ENCODE measurements at regions not wholly inside any gene's neighbourhood (a gene's known extent, or its start where the extent isn't known, plus 50 kb on each side); places are given as distances from the start of the nearest gene placed in this dataset.
"Not testable (repeated sequence)": the region's sequence is repeated elsewhere in the genome, so short reads cannot be mapped to it uniquely, and the experiment has no call there.

DNA sequence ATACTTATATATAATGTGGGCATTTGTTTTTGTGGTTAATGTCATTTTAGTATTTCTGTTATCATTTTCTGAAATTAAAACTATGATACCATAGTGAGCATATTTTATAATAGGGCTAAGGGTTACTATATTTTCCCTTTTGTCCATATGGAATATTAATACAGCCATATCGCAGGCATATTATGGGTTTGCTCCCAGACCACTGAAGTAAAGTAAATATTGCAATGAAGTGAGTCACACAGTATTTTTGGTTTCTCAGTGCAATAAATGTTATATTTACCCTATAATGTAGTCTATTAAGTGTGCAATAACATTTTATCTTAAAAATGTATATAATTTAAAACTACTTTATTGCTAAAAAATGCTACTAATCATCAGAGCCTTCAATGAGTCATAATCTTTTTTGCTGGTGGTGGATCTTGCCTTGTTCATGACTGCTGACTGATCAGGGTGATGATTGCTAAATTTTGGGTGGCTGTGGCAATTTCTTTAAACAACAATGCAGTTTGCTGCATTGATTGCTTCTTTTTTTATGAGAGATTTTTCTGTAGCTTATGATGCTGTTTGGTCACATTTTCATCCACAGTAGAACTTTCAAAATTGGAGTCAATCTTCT lies 1044.5 kb upstream of the NOVA1 start:
- DNase-seq = no peak

DNA sequence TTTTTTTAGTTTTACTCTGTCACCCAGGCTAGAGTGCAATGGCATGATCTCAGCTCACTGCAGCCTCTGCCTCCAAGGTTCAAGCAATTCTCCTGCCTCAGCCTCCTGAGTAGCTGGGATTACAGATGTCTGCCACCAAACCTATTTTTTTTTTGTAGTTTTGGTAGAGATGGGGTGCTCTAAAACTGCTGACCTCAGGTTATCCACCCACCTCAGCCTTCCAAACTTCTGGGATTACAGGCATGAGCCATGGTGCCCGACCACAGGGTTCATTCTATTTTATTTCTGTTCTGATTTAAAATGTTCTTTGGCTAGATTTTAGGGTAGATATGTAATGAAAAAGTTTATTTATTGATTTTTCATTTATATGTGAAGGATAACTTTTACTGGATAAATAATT lies 1062.8 kb upstream of the NOVA1 start:
- DNase-seq = no peak

DNA sequence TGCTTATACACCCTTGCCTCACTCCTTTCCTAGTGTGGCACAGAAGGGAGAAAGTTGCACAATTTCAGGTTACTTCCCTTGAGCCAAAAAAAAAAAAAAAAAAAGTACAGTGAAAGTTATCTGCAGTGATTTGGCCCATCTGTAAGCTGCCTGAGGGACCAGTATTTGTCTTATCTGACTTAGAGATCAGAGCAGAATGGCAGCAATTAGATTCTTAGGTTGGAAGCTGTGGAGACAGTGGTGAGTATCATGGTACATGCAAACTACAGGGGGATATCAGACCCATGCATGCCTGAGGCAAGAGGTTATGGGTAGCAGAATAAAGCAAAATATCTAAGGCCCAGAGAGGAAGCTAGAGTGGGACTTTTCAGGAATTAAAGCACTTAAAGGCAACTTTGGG lies 1070.7 kb upstream of the NOVA1 start:
- DNase-seq = no peak

DNA sequence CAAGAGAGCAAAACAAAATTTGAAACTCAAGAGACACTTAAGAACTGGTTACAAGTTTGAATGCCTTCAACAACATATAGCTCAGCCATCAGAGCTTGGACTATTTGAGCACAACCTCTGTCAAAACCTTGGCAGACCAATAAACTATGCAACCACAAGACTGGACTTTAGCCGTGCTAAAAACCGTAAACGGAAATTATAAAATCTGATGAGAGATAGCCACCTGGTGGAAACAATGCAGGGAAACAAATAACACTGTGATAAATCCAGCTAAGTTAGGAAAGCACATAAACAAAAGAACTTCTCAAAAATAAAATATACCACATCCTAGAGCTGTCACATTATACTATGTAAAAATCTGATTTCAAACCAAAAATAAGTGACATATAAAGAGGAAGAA lies 1074.2 kb upstream of the NOVA1 start:
- DNase-seq = no peak

DNA sequence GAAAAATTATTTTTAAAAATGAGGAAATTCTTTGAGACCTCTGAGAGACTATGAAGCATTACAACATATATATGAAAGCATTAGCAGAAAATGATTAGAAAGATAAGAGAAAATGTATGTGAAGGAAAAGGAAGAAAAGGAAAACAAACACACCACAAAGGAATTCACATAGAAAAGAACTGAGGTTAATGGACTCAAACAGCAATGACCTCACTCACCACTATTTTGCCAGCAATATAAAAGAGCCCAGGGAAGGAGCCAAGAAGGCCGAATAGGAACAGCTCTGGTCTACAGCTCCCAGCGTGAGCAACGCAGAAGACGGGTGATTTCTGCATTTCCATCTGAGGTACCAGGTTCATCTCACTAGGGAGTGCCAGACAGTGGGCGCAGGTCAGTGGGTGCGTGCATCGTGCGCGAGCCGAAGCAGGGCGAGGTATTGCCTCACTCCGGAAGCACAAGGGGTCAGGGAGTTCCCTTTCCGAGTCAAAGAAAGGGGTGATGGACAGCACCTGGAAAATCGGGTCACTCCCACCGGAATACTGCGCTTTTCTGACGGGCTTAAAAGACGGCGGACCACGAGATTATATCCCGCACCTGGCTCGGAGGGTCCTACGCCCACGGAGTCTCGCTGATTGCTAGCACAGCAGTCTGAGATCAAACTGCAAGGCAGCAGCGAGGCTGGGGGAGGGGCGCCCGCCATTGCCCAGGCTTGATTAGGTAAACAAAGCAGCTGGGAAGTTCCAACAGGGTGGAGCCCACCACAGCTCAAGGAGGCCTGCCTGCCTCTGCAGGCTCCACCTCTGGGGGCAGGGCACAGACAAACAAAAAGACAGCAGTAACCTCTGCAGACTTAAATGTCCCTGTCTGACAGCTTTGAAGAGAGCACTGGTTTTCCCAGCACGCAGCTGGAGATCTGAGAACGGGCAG lies 1075.2 kb upstream of the NOVA1 start:
- DNase-seq = not testable (repeated sequence)

DNA sequence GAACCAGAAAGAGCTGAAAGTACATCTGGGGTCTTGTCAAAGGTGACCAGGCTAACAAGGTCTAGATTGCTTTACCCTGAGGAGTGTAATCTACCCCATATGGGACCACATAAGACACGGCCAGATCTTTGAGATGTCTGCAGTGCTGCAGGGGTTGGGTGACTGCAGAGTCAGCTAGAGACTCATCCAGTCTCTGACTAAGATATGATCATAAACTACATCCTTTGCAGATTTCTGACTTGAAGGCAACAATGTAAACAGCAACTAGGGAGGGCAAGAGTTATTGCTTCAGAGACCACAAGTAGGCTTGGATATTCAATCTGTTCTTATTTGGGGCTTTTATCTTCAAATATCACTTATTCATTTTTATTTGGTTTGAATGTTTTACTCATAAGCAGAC lies 1080.5 kb upstream of the FOXG1 start:
- no peak for DNase-seq

DNA sequence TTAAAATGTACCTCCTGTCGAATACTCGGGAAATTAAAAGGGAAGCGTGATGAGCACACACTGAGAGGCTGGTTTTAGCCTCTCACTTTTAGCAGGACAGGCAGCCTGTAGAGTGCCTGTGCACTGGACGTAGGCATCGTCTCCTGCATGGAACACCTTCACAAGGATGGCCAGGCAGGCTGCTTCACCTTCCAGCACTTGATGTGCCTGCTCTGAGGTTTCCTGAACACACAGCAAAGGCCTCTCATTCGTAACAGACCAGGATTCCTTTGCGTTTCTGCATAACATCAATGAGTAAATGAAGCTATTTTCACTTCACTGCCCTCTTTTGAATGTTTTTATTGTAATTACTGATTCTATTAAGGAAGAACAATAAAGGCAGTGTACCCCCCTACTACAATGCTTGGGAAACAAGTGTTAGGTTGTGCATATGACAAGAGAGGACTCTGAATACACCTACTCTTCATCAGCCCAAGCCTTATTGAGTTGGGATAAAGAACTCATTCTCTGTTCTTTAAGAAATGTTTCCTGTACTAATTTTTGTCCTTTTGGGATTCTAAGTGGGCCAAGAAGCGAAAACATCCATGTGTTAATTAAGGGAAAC lies 1077.6 kb upstream of the FOXG1 start:
- DNase-seq = no peak

DNA sequence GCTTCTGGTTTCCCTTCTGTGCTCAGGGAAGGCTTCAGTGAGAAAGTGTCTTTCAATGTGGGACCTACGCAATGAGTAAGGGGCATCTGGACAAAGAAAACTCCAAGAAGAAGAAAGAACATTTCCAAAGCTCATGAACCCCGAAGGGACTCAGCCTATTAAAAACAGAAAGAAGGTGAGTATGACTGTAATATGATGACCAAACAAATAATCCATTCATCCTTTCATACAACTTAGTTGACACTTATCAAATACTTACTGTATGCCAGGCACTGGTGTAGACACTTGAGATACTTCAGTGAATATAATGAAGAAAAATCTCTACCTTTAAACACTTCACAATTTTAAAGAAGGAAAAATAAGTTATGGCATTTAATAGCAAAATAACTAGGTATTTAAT lies 1054.2 kb upstream of the FOXG1 start:
- no peak for DNase-seq

DNA sequence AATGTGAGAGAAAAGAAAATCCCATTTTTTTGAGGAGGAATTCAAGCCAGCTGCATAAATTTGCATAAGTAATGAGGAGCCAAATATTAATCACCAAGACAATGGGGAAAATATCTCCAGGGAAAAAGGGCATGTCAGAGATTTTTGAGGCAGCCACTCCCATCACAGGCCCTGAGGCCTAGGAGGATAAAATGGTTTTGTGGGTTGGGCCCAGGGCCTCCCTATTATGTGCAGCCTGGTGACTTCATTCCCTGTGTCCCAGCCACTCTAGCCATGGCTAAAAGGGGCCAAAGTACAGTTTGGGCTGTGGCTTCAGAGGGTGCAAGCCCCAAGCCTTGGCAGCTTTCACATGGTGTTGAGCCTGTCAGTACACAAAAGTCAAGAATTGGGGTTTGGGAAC lies 1051.0 kb upstream of the FOXG1 start:
- DNase-seq = no peak

DNA sequence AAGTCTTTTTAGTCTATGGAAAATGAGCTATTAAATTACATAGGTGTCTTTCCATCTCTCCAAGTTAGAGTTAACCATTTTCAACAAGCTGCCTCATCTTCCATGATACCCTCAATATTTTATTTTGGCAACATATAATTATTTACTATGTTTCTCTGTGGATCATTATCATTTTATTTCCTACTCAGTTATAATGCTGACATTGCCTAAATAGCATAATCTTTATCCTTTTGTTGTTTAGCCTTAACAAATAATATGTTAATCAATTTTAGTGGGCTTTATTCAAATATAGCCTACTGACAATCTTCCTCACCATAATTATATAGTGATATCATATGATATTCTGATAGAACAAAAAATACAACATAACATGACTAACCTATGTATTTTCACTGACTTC lies 1044.8 kb upstream of the FOXG1 start:
- no peak for DNase-seq

DNA sequence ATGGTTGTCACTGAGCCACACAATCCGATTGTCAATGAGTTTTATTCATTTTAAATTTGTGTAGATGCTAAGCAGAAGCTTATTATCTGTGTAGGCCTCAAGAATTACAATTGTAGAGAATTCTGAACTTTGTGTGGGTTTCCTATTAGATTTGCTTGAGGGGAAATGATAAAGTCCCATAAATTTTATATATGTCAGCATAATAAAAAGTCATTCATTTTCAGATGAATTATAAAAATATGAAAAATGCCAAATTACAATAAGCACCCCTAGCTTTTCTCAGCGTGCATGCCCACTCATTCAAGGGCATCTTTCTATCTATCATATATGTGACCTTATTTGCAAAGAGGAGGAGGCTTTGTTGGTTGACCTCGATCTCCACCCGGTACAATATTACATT lies 1041.1 kb upstream of the FOXG1 start:
- DNase-seq = no peak

DNA sequence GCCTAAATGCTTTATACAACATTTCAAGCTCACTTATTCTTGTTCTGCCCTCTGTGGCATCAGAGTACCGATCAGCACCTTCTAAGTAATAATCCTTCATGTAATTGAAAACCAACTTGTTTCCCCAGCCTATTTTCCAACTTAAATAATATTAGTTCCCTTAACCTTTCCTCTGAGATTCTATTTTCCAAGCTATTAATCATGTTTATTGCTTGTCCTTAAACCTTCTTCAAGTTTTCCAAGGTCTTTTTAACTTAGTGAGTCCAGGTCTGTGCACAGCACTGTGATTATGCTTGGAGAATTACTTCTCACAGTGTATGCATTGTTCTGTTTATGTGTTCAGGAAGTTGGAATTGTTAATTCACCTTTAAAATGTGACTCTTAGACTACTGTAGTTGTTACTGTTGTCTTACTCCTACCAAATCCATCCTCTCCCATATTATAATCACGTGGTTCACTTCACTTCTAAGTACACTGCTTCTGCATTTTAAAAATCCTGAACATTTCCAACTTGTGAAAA lies 1039.3 kb upstream of the FOXG1 start:
- DNase-seq = no peak

DNA sequence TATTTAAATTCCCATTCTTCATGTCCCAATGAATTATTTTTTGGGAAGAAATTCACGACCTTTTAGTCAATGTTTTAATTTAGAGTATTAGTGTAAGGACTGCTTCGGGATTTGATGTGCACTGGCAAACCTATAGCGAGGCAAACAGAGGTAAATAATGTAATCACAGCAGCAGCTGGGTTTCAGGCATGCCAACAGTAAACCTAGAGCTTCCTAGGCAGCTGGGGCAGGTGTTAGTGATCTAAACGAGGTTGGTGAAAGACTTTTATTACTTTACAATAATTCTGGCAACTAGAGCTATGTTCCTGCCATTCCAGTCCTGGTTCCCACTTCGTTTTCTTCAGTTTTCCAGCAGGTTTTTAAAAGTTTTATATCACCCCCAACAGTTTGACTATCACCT lies 1036.4 kb upstream of the FOXG1 start:
- DNase-seq = no peak

DNA sequence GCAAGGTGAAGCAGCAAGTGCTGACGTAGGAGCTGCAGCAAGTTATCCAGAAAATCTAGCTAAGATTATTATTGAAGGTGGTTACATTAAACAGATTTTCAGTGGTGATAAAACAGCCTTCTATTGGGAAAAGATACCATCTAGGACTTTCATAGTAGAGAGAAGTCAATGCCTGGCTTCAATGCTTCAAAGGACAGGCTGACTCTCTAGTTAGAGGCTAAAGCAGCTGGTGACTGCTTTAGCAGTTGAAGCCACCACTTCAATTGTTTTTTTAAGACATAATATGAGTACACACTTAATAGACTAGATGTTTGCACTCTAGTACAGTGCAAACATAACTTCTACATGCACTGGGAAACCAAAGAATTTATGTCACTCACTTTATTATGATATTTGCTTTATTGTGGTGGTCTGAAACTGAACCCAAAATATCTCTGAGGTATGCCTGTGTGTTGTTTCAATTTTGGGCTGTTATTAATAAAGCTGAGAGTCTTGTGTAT lies 1026.9 kb upstream of the FOXG1 start:
- no peak for DNase-seq

DNA sequence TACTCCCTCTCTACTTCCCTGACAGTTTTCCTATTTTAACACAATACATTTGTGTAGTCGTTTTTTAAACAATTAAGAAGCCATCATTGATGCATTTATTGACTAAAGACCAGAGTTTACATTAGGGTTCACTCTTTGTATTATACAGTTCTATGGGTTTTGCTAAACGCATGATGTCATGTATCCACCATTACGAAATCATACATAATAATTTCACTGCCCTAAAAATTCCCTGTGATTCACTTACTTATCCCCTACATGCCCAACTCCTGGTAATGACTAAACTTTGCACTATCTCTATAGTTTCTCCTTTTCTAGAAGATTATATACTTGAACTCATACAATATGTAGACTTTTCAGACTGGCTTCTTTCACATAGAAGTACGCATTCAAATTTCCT lies 1016.5 kb upstream of the FOXG1 start:
- no peak for DNase-seq

DNA sequence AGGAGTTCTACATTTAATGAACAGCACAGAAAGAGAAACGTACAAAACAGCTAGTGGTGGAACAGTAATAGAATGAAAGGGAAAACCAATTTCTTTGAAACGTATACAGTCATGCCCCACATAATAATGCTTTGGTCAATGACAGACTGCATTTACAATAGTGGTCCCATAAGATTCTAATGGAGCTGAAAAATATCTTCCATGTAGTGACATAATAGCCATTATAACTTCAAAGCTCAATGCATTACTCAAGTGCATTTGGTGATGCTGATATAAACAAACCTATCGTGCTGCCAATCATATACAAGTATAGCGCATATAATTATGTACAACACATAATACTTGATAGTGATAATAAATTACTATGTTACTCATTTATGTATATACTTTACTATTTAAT lies 1008.9 kb upstream of the FOXG1 start:
- DNase-seq = not testable (repeated sequence)

DNA sequence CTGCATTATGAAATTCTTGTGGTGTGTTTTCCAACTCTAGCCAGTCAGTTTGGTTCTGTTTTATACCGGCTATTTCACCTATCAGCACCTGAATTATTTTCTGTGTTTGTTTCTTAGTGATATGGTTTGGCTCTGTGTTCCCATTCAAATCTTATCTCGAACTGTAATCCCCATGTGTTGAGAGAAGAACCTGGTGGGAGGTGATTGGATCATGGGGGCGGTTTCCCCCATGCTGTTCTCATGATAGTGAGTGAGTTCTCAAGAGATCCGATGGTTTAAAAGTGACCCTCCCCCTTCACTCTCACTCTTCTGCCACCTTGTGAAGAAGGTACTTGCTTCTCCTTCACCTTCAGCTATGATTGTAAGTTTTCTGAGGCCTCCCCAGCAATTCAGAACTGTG lies 1006.2 kb upstream of the FOXG1 start:
- not testable (repeated sequence) for DNase-seq

DNA sequence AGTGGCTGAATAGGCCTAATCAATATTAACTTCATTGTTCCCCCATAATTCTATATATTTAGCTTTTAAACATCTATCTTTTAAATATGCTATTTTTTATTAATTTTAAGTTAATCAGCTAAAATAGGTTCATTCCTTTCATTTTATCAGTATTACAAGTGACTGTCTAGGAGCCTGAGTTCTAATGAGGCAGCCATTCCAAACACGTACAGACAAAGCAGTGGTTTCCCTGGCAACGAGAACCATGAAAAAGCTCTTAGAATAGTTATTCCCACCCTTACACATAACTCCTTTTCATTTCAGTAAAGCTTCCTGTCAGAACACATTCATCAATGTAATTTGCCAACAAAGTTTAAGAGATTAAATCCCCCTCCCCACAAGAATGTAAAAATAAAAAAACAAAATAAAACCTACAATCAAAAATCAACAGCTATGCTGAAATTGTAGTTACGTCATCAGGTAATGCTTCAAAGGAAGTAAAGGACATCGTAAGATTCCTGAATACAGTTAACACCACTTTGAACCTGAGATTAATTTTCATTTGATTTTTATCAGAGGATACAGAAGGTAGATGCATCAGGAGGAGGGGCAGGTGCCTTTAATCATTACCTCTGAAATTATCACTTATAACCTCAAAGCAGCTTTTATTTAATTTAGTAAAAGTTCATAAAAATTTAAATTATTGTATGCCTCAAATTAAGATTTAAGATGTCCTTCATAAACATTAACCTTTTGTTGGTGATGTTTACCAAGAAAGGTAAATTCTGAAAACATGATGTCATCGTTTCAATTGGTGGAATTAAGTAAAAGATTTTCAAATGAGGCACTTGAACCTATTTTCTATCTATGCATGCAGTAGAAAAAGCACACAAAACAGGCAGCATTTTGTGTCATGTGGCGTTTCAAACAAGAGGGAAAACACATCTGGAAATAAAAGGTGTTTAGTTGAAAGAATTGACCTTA lies 967.2 kb upstream of the FOXG1 start:
- not testable (repeated sequence) for DNase-seq

DNA sequence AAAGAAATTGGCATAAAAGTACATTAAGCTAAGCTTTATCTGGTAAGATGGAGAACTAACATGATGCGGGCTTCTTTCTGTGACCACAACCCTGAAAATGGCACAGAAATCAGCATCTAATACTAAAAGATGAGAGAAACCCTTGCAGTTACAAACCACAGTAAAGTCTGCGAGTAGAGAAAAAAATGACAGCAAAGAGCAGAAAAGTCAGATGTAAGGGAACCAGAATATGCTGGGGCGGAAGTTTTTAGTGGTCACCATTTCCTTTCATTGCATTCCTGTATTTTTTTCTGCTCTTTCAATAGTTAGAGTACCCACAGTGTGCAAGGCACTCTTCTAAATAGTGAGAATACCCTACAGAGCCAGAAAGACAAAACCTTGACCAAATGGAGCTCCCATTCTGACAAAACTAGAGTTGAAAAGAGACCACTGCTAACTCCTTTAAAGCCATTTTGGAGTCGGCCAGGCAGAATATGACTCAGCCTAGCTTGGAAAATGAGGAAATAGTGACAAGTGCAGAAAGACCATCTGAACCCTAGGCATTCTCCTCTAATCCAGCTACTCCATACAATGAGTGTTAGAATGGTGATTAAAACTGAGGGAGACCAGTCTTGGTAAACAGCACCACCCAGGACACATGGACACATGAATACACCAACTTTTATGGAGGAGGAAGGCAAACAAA lies 948.7 kb upstream of the FOXG1 start:
- DNase-seq = not testable (repeated sequence)

DNA sequence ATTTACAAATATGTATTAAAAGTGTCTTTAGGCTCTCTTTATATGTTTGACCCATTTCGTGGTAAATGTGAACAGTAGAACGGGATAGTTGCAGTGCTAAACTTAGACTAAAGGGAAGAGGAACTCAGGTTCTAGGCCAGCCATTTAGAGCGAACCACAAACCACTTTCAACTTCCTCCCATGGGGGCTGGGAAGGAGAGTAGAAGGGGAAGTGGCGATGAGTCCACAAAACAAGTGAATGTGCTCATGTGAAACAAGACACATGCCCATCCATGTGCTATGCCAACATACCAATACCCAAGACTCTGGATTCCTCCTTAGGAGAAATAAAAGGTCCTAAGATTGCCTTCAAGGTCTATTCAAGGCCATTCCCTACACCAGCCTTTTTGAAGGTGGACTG lies 940.4 kb upstream of the FOXG1 start:
- DNase-seq = not testable (repeated sequence)

DNA sequence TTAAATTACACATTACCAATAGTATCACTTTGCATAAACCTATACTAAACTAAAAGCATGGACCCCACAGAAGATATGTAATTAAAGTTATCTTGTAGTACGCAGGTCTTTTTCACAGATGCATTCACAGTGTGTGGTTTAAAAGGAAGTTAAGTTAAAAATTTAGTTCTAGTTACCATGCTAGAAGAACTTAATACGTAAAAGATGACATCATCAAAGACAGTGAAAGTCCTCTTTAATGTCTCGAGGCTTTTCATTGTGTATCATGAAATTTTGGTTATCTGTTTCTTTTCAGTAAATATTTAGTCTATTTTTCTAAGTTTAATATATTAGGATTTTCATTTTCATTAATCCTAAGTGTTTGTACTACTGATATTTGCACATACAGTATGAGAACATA lies 934.6 kb upstream of the FOXG1 start:
- DNase-seq = not testable (repeated sequence)

DNA sequence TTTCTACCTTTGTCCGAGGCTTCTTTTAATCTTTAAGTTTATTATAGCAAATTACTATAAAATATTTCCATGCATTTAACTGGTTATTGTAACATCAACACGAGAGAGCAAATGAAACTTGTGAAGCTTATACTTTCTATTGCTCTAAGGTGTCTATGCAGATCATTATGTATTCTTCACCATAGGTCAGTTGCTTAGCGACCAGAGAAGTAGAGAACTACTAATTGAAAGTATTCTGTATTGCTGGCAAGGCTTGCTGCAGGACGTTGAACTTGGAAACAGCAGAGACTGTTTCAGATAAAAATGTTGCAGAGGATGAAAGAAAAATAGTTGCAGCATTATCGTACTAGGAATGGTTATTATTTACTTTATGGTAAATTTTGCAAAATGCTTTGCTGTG lies 933.6 kb upstream of the FOXG1 start:
- not testable (repeated sequence) for DNase-seq

Measured in NCI-H82 (cell line).